Trophoblast cell (in vitro differentiated cells and primary cell): ENCODE measurements at regions not wholly inside any gene's neighbourhood (a gene's known extent, or its start where the extent isn't known, plus 50 kb on each side); places are given as distances from the start of the nearest gene placed in this dataset.

Experiments
- DNase-seq, 2 donors: peaks; one replicate each; pipeline ENCODE4 v3.0.0-alpha.2; 2016
- H2AFZ ChIP-seq: 2 replicates; pipeline ENCODE4 v1.6.1; 2013; ENCODE audit warnings: low read length, moderate library complexity, mild to moderate bottlenecking; ENCODE audit not compliant: insufficient read depth, poor library complexity
- H2AK5ac ChIP-seq: 2 replicates; pipeline ENCODE4 v1.6.1; 2013; ENCODE audit warnings: mild to moderate bottlenecking, low read length
- H2BK120ac ChIP-seq: 2 replicates; pipeline ENCODE4 v1.6.1; 2013; ENCODE audit warnings: low read length, mild to moderate bottlenecking, moderate library complexity; ENCODE audit not compliant: insufficient read depth, poor library complexity
- H2BK12ac ChIP-seq: 2 replicates; pipeline ENCODE4 v1.6.1; 2013; ENCODE audit warnings: mild to moderate bottlenecking, low read length, moderate library complexity
- H2BK5ac ChIP-seq: 2 replicates; pipeline ENCODE4 v1.6.1; 2013; ENCODE audit warnings: low read length, low read depth, moderate library complexity, mild to moderate bottlenecking; ENCODE audit not compliant: poor library complexity
- H3K14ac ChIP-seq: 2 replicates; pipeline ENCODE4 v1.6.1; 2013; ENCODE audit warnings: mild to moderate bottlenecking, low read length
- H3K18ac ChIP-seq: 2 replicates; pipeline ENCODE4 v1.6.1; 2013; ENCODE audit warnings: mild to moderate bottlenecking, low read length
- H3K23ac ChIP-seq: 2 replicates; pipeline ENCODE4 v1.6.1; 2013; ENCODE audit warnings: low read length
- H3K27ac ChIP-seq: 2 replicates; pipeline ENCODE4 v1.5.1; 2013; ENCODE audit warnings: low read depth, mild to moderate bottlenecking, inconsistent platforms, low read length, moderate library complexity
- H3K27me3 ChIP-seq: 2 replicates; pipeline ENCODE4 v1.6.1; 2013; ENCODE audit warnings: inconsistent platforms, mild to moderate bottlenecking, low read length, moderate library complexity; ENCODE audit not compliant: insufficient read depth
- H3K36me3 ChIP-seq, 2 experiments: 1 replicate in 1 of 2; 2 replicates in 1 of 2; pipeline ENCODE4 v1.6.1; 2013; ENCODE audit warnings: low read length in 2 of 2, mild to moderate bottlenecking in 2 of 2, moderate library complexity in 1 of 2; ENCODE audit not compliant: insufficient read depth in 2 of 2, control insufficient read depth in 1 of 2
- H3K4ac ChIP-seq: 2 replicates; pipeline ENCODE4 v1.6.1; 2013; ENCODE audit warnings: low read depth, mild to moderate bottlenecking, low read length, moderate library complexity
- H3K4me1 ChIP-seq, 2 experiments: 1 replicate in 1 of 2; 2 replicates in 1 of 2; pipeline ENCODE4 v1.6.1; 2013; ENCODE audit warnings: low read length in 2 of 2, mild to moderate bottlenecking in 2 of 2, moderate library complexity in 1 of 2; ENCODE audit not compliant: insufficient read depth in 2 of 2, control insufficient read depth in 1 of 2
- H3K4me2 ChIP-seq: 2 replicates; pipeline ENCODE4 v1.6.1; 2013; ENCODE audit warnings: inconsistent platforms, mild to moderate bottlenecking, low read length, moderate library complexity
- H3K4me3 ChIP-seq: 2 replicates; pipeline ENCODE4 v1.5.1; 2013; ENCODE audit warnings: mild to moderate bottlenecking, low read depth, low read length, inconsistent platforms
- H3K79me1 ChIP-seq: one replicate; pipeline ENCODE4 v1.6.1; 2013; ENCODE audit warnings: low read length
- H3K79me2 ChIP-seq: 2 replicates; pipeline ENCODE4 v1.6.1; 2013; ENCODE audit warnings: low read length, mild to moderate bottlenecking; ENCODE audit not compliant: control insufficient read depth, insufficient read depth, poor library complexity
- H3K9ac ChIP-seq: 2 replicates; pipeline ENCODE4 v1.6.1; 2013; ENCODE audit warnings: mild to moderate bottlenecking, low read length
- H3K9me3 ChIP-seq: 2 replicates; pipeline ENCODE4 v1.6.1; 2013; ENCODE audit warnings: low read depth, mild to moderate bottlenecking, control low read depth, inconsistent platforms, low read length; ENCODE audit not compliant: insufficient read depth
- H4K12ac ChIP-seq: 2 replicates; pipeline ENCODE4 v1.6.1; 2013; ENCODE audit warnings: low read depth, mild to moderate bottlenecking, low read length, moderate library complexity
- H4K8ac ChIP-seq: 2 replicates; pipeline ENCODE4 v1.6.1; 2013; ENCODE audit warnings: low read depth, mild to moderate bottlenecking, low read length, moderate library complexity
- H4K91ac ChIP-seq: one replicate; pipeline ENCODE4 v1.6.1; 2013; ENCODE audit warnings: low read depth, mild to moderate bottlenecking, low read length, moderate library complexity
- WGBS: extraction: QIAGEN DNeasy Blood & Tissue Kit; methylation state at CpG from one replicate; pipeline ENCODE4 v1.1.7; 2013; ENCODE audit warnings: missing lambda C conversion rate; ENCODE audit not compliant: insufficient read length, insufficient coverage; ENCODE audit errors: extremely low coverage; 5-methylcytosine and 5-hydroxymethylcytosine counted together

GRCh38 chr5:138632900-138633489, 57.8 kb upstream of the HSPA9 start:
- no peak overlapping the region for H4K91ac ChIP-seq
- no peak overlapping the region for H2BK5ac ChIP-seq
- H3K36me3 ChIP-seq, result no peaks in the 10 kb centered on the region
- H3K9ac ChIP-seq, result no peak overlapping the region
- H3K4ac ChIP-seq, result no peak overlapping the region
- no peaks in the 10 kb centered on the region for H3K79me2 ChIP-seq
- no peak overlapping the region for H4K12ac ChIP-seq
- no peak overlapping the region for H4K8ac ChIP-seq
- no peak overlapping the region for H3K14ac ChIP-seq
- peaks cover 3% of the 10 kb centered on the region for H3K79me1 ChIP-seq
- no peaks in the 10 kb centered on the region for H3K27me3 ChIP-seq
- no peak overlapping the region for H2AK5ac ChIP-seq
- no CpG with 5 or more reads among the region's 17 CpGs for WGBS
- H3K27ac ChIP-seq, result no peak overlapping the region
- H2BK120ac ChIP-seq, result no peak overlapping the region
- H2AFZ ChIP-seq, result no peak overlapping the region
- no peak overlapping the region for H3K4me3 ChIP-seq
- H3K4me2 ChIP-seq, result no peak overlapping the region
- H3K9me3 ChIP-seq, result no peaks in the 10 kb centered on the region
- peaks cover 6 to 7% of the 10 kb centered on the region in 2 experiments for H3K4me1 ChIP-seq
- H3K18ac ChIP-seq, result no peak overlapping the region
- peak; percentile 65 to 84 for DNase-seq
- no peak overlapping the region for H3K23ac ChIP-seq
- no peak overlapping the region for H2BK12ac ChIP-seq

GRCh38 chr5:138631096-138631928, 56.1 kb upstream of the HSPA9 start:
- no peak overlapping the region for H2AFZ ChIP-seq
- H3K79me2 ChIP-seq, result no peaks in the 10 kb centered on the region
- no peak overlapping the region for H2BK5ac ChIP-seq
- H2BK12ac ChIP-seq, result no peak overlapping the region
- H3K14ac ChIP-seq, result no peak overlapping the region
- H3K18ac ChIP-seq, result no peak overlapping the region
- no peak overlapping the region for H3K4me3 ChIP-seq
- no peak for DNase-seq
- H3K4me1 ChIP-seq, result peaks cover 6 to 7% of the 10 kb centered on the region in 2 experiments
- no peak overlapping the region for H4K12ac ChIP-seq
- no peak overlapping the region for H4K91ac ChIP-seq
- no peak overlapping the region for H2BK120ac ChIP-seq
- H3K79me1 ChIP-seq, result peaks cover 2% of the 10 kb centered on the region
- H4K8ac ChIP-seq, result no peak overlapping the region
- H3K23ac ChIP-seq, result no peak overlapping the region
- no peak overlapping the region for H3K4me2 ChIP-seq
- H3K4ac ChIP-seq, result no peak overlapping the region
- WGBS, result no CpG with 5 or more reads among the region's 5 CpGs
- no peak overlapping the region for H3K27ac ChIP-seq
- H3K36me3 ChIP-seq, result no peaks in the 10 kb centered on the region
- no peak overlapping the region for H2AK5ac ChIP-seq
- no peak overlapping the region for H3K9ac ChIP-seq
- H3K9me3 ChIP-seq, result no peaks in the 10 kb centered on the region
- H3K27me3 ChIP-seq, result no peaks in the 10 kb centered on the region

- H3K18ac ChIP-seq, result no peak overlapping the region
- no peak overlapping the region for H4K91ac ChIP-seq
- H2BK5ac ChIP-seq, result no peak overlapping the region
- no peak overlapping the region for H4K12ac ChIP-seq
- no peak overlapping the region for H2BK12ac ChIP-seq
- no peaks in the 10 kb centered on the region for H3K4me1 ChIP-seq
- no peaks in the 10 kb centered on the region for H3K9me3 ChIP-seq
- no peak overlapping the region for H2AK5ac ChIP-seq
- H3K27me3 ChIP-seq, result no peaks in the 10 kb centered on the region
- no peak overlapping the region for H3K27ac ChIP-seq
- no peak for DNase-seq
- no peaks in the 10 kb centered on the region for H3K36me3 ChIP-seq
- H3K4ac ChIP-seq, result no peak overlapping the region
- H2AFZ ChIP-seq, result no peak overlapping the region
- H4K8ac ChIP-seq, result no peak overlapping the region
- H3K14ac ChIP-seq, result no peak overlapping the region
- H2BK120ac ChIP-seq, result no peak overlapping the region
- no peak overlapping the region for H3K4me2 ChIP-seq
- no peak overlapping the region for H3K23ac ChIP-seq
- WGBS, result no CpG with 5 or more reads among the region's 3 CpGs
- no peaks in the 10 kb centered on the region for H3K79me2 ChIP-seq
- no peak overlapping the region for H3K9ac ChIP-seq
- no peaks in the 10 kb centered on the region for H3K79me1 ChIP-seq
- no peak overlapping the region for H3K4me3 ChIP-seq
These were observed 54.2 kb upstream of the HSPA9 start for GRCh38 chr5:138629392-138629791.

- Histone ChIP-seq H4K91ac (no peak overlapping the region), H2BK12ac (no peak overlapping the region), H2AK5ac (no peak overlapping the region), H4K8ac (no peak overlapping the region), H2AFZ (no peak overlapping the region), H3K36me3 (no peaks in the 10 kb centered on the region), H3K4me2 (no peak overlapping the region), H3K79me2 (no peaks in the 10 kb centered on the region), H3K9ac (no peak overlapping the region), H3K4ac (no peak overlapping the region), H3K23ac (no peak overlapping the region), H3K4me1 (no peaks in the 10 kb centered on the region), H3K14ac (no peak overlapping the region), H4K12ac (no peak overlapping the region), H2BK5ac (no peak overlapping the region), H3K79me1 (no peaks in the 10 kb centered on the region), H3K4me3 (no peak overlapping the region), H3K9me3 (no peaks in the 10 kb centered on the region), H3K27me3 (no peaks in the 10 kb centered on the region), H3K18ac (no peak overlapping the region), H2BK120ac (no peak overlapping the region), H3K27ac (no peak overlapping the region)
- DNase-seq, result peak in 1 of 2 donors; percentile 2
- WGBS, result 100% methylated on average over 1 of the region's 5 CpGs
These were observed 51.2 kb upstream of the HSPA9 start for GRCh38 chr5:138626333-138626944.
